ENCODE measurements at regions not wholly inside any gene's neighbourhood (a gene's known extent, or its start where the extent isn't known, plus 50 kb on each side); places are given as distances from the start of the nearest gene placed in this dataset.

- H3K27me3 Mint-ChIP-seq, result peaks cover 46% of the 10 kb centered on the region
- H3K36me3 Mint-ChIP-seq (ENCODE audit: insufficient read depth), result no peaks in the 10 kb centered on the region
- peaks cover 20% of the 10 kb centered on the region for H3K4me1 Mint-ChIP-seq
- DNase-seq (ENCODE audit: low spot score in 2 of 2) (no peak), ATAC-seq (replicated peaks; ENCODE audit: extremely low read depth, poor library complexity, severe bottlenecking) (no peak)
- H3K9me3 Mint-ChIP-seq, result no peaks in the 10 kb centered on the region
- no peak overlapping the region for H3K27ac Mint-ChIP-seq (ENCODE audit: low read depth)
- H3K4me3 Mint-ChIP-seq, result no peak overlapping the region
Observed at GRCh38 chr17:77690271-77691161, 268.0 kb upstream of the TNRC6C start.

- no peak overlapping the region for H3K27ac Mint-ChIP-seq (ENCODE audit: low read depth)
Observed at GRCh38 chr17:77691216-77692085, 267.1 kb upstream of the TNRC6C start.

GRCh38 chr17:77692571-77693161 is 265.8 kb upstream of the TNRC6C start:
- peaks cover 26% of the 10 kb centered on the region for H3K4me1 Mint-ChIP-seq
- ATAC-seq (replicated peaks; ENCODE audit: extremely low read depth, poor library complexity, severe bottlenecking) (no peak), DNase-seq (ENCODE audit: low spot score in 2 of 2) (no peak)
- no peak overlapping the region for H3K27ac Mint-ChIP-seq (ENCODE audit: low read depth)
- H3K27me3 Mint-ChIP-seq, result peaks cover 67% of the 10 kb centered on the region
- H3K9me3 Mint-ChIP-seq, result no peaks in the 10 kb centered on the region
- no peaks in the 10 kb centered on the region for H3K36me3 Mint-ChIP-seq (ENCODE audit: insufficient read depth)
- H3K4me3 Mint-ChIP-seq, result no peak overlapping the region

More at GRCh38 chr17:77691216-77692085, 267.1 kb upstream of the TNRC6C start:
- Mint-ChIP-seq H3K9me3 (no peaks in the 10 kb centered on the region), H3K27me3 (peaks cover 55% of the 10 kb centered on the region), H3K4me3 (no peak overlapping the region), H3K4me1 (peaks cover 23% of the 10 kb centered on the region), H3K36me3 (ENCODE audit: insufficient read depth) (no peaks in the 10 kb centered on the region)
- peak in 1 of 2 donors; percentile 11 for DNase-seq (ENCODE audit: low spot score in 2 of 2)
- ATAC-seq (replicated peaks; ENCODE audit: extremely low read depth, poor library complexity, severe bottlenecking), result no peak

- Mint-ChIP-seq H3K4me1 (peaks cover 26% of the 10 kb centered on the region), H3K27me3 (peaks cover 74% of the 10 kb centered on the region), H3K4me3 (no peak overlapping the region), H3K36me3 (ENCODE audit: insufficient read depth) (no peaks in the 10 kb centered on the region), H3K9me3 (no peaks in the 10 kb centered on the region), H3K27ac (ENCODE audit: low read depth) (no peak overlapping the region)
- ATAC-seq (replicated peaks; ENCODE audit: extremely low read depth, poor library complexity, severe bottlenecking) (no peak), DNase-seq (ENCODE audit: low spot score in 2 of 2) (no peak)
Observed at GRCh38 chr17:77693301-77693700, 265.2 kb upstream of the TNRC6C start.

- Mint-ChIP-seq H3K4me3 (no peak overlapping the region), H3K27ac (ENCODE audit: low read depth) (no peak overlapping the region), H3K4me1 (peaks cover 26% of the 10 kb centered on the region), H3K9me3 (no peaks in the 10 kb centered on the region), H3K27me3 (peaks cover 79% of the 10 kb centered on the region), H3K36me3 (ENCODE audit: insufficient read depth) (no peaks in the 10 kb centered on the region)
- DNase-seq (ENCODE audit: low spot score in 2 of 2) (no peak), ATAC-seq (replicated peaks; ENCODE audit: extremely low read depth, poor library complexity, severe bottlenecking) (no peak)
Observed at GRCh38 chr17:77693776-77694175, 264.7 kb upstream of the TNRC6C start.

GRCh38 chr17:77694391-77695363 is 263.8 kb upstream of the TNRC6C start:
- H3K36me3 Mint-ChIP-seq (ENCODE audit: insufficient read depth), result no peaks in the 10 kb centered on the region
- no peak overlapping the region for H3K27ac Mint-ChIP-seq (ENCODE audit: low read depth)
- H3K4me1 Mint-ChIP-seq, result peaks cover 26% of the 10 kb centered on the region
- no peak overlapping the region for H3K4me3 Mint-ChIP-seq
- DNase-seq (ENCODE audit: low spot score in 2 of 2) (no peak), ATAC-seq (replicated peaks; ENCODE audit: extremely low read depth, poor library complexity, severe bottlenecking) (no peak)
- no peaks in the 10 kb centered on the region for H3K9me3 Mint-ChIP-seq
- peaks cover 84% of the 10 kb centered on the region for H3K27me3 Mint-ChIP-seq

GRCh38 chr17:77695386-77695785 is 263.1 kb upstream of the TNRC6C start:
- no peak overlapping the region for H3K27ac Mint-ChIP-seq (ENCODE audit: low read depth)
- peaks cover 23% of the 10 kb centered on the region for H3K4me1 Mint-ChIP-seq
- peaks cover 86% of the 10 kb centered on the region for H3K27me3 Mint-ChIP-seq
- H3K9me3 Mint-ChIP-seq, result no peaks in the 10 kb centered on the region
- H3K4me3 Mint-ChIP-seq, result no peak overlapping the region
- no peak for ATAC-seq (replicated peaks; ENCODE audit: extremely low read depth, poor library complexity, severe bottlenecking)
- no peaks in the 10 kb centered on the region for H3K36me3 Mint-ChIP-seq (ENCODE audit: insufficient read depth)
- DNase-seq (ENCODE audit: low spot score in 2 of 2), result no peak

- H3K27me3 Mint-ChIP-seq, result peaks cover 91% of the 10 kb centered on the region
Observed at GRCh38 chr17:77696151-77696720, 262.3 kb upstream of the TNRC6C start.

GRCh38 chr17:77696721-77697460 is 261.6 kb upstream of the TNRC6C start:
- ATAC-seq (replicated peaks; ENCODE audit: extremely low read depth, poor library complexity, severe bottlenecking), result no peak
- peaks cover 12% of the 10 kb centered on the region for H3K4me1 Mint-ChIP-seq
- H3K27ac Mint-ChIP-seq (ENCODE audit: low read depth), result no peak overlapping the region
- DNase-seq (ENCODE audit: low spot score in 2 of 2), result no peak
- H3K9me3 Mint-ChIP-seq, result peaks cover 4% of the 10 kb centered on the region
- H3K4me3 Mint-ChIP-seq, result no peak overlapping the region
- no peaks in the 10 kb centered on the region for H3K36me3 Mint-ChIP-seq (ENCODE audit: insufficient read depth)
- peaks cover 88% of the 10 kb centered on the region for H3K27me3 Mint-ChIP-seq

More at GRCh38 chr17:77696151-77696720, 262.3 kb upstream of the TNRC6C start:
- no peak overlapping the region for H3K4me3 Mint-ChIP-seq
- H3K36me3 Mint-ChIP-seq (ENCODE audit: insufficient read depth), result no peaks in the 10 kb centered on the region
- ATAC-seq (replicated peaks; ENCODE audit: extremely low read depth, poor library complexity, severe bottlenecking), result no peak
- no peak overlapping the region for H3K27ac Mint-ChIP-seq (ENCODE audit: low read depth)
- DNase-seq (ENCODE audit: low spot score in 2 of 2), result no peak
- peaks cover 17% of the 10 kb centered on the region for H3K4me1 Mint-ChIP-seq
- no peaks in the 10 kb centered on the region for H3K9me3 Mint-ChIP-seq

GRCh38 chr17:77697480-77698400 is 260.8 kb upstream of the TNRC6C start:
- H3K9me3 Mint-ChIP-seq, result peaks cover 11% of the 10 kb centered on the region
- peaks cover 79% of the 10 kb centered on the region for H3K27me3 Mint-ChIP-seq
- H3K4me3 Mint-ChIP-seq, result no peak overlapping the region
- H3K27ac Mint-ChIP-seq (ENCODE audit: low read depth), result no peak overlapping the region
- H3K4me1 Mint-ChIP-seq, result peaks cover 6% of the 10 kb centered on the region
- ATAC-seq (replicated peaks; ENCODE audit: extremely low read depth, poor library complexity, severe bottlenecking) (no peak), DNase-seq (ENCODE audit: low spot score in 2 of 2) (no peak)
- H3K36me3 Mint-ChIP-seq (ENCODE audit: insufficient read depth), result no peaks in the 10 kb centered on the region
